ENCODE measurements at regions not wholly inside any gene's neighbourhood (a gene's known extent, or its start where the extent isn't known, plus 50 kb on each side); places are given as distances from the start of the nearest gene placed in this dataset.

DNA sequence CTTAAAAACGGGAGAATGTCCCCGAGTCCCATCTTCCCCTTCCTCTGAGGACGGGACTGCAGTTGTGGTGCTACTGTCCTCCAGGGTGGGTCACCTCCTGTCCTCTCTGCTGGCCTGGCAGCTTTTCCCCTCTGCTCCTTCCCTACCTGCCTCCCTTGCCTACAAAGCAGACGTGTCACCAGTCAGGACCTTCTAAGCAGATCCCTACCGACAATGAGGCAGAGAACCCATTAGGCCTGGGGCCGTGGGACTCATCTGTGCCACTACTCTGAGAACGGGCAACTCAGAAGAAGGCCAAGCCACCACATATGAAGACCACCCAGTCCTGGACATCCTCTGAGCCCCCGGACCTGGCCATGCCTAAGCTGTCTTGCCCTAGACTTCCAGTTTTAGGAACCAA lies 103.0 kb upstream of the TEX51 start:
- DNase-seq, result no peak

DNA sequence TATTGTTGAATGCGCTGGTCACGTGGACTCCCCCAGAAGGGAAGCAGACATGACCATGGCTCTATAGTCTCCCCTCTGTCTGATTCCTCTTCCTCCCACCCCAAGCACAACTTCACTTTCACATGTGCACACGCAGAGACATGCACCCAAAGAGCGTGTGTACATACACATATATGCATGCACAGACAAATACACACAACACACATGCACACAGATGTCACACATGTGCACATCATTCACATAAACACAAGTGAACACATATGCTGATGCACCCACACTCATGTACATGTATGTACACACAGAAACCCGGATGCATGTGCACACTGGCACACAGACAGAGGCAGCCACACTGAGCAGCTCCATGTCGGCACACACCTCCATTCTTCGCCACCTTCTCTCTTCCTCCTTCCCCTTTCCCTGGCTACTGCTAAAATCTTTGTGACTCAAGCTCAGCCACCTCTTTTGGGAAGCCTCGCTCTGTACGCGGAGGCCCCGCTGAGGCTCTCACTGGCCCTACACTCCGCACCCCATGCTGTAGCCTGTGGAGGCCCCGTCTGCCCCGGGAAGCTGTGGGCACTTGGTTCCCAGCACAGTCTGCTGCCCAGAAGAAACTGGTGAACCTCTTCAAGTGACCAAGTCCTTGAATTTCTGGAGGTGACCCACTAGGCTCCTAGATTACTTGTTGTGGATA lies 101.6 kb upstream of the TEX51 start:
- no peak for DNase-seq

DNA sequence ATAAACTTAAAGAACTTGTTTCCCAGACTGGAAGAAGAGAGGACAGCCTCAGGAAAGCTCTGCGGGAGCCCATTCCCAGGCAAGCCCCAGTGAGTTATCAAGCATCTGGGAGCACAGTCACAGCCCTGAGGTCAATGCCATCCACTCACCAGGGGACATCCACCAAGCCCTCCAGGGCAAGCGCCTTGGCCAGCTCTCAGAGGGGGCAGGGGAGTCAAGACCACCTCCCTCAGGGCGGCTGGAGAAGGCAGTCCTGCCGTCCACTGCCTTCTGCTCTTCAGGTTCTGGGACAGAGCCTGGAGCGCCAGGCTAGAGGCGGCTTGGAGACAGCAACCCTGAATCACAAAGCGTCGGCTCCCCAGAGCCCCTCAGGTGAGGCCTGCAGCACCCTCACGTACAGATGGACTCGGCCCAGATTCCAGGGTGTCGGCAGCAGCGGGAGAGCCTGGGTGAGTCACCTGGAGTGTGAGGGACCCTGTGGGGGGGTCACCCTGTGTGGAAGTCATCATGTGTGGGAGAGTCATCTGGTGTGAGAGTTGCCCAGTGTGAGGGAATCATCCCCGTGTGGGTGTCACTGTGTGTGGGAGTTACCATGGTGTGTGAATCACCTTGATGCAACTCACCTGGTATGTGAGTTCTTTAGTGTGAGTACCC lies 100.9 kb upstream of the TEX51 start:
- DNase-seq, result no peak

DNA sequence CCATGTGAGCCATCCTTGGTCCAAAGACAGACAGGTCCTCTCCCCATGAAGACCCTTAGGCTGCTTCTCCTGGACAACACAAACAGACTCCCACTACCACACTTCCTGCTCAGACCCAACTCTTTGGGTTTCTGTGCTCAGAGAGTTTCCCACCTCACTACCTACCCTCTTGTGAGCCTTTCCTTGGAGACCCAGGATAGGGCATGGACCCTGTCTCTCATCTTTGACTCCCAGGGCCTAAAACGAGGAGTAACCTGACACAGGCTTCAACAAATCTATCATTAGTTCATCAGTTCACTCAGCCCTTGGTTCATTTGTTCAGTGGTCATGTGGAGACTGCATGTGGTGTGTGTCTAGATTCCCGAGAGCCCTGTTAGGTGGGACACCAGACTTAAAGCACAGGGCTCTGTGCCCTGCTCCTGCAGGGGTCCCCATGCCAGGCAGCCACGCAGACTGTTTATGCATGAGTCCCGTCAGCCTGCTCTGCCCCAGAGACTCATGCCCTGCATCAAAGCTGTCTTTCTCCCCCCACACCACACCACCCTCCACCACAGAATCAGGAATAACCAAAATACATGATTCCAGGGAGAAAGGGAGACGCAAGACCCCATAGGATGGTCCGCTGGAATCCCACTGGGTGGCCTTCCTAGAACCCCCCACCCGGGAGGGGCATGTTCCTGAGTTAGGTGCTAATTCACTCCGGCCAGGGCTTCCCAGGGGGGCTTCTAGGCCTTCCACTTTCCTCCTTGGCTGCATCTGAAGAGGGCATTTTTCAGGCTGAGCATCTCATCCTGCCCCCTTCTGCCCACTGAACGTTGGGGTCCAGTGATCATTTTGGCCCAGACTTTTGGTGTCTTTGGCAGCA lies 100.2 kb upstream of the TEX51 start:
- no peak for DNase-seq

DNA sequence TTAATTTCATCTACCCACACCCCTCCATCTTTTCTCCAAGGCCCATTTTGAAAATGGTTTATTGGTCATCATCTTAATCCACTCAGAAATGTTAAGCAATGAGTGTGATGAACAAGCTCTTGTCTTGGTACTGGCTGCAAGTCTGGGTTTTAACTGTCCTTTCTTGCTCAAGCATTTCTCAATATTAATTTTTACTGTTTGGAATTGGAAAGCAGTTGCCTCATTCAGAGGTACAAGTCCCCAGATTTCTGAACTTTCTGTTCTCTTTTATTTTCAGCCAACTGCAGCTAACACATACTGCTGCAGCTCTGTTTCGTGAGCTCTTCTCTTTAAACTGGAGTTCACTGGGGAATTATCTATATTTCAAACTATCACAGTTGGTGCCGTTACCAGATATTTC lies 99.4 kb upstream of the TEX51 start:
- DNase-seq, result no peak

DNA sequence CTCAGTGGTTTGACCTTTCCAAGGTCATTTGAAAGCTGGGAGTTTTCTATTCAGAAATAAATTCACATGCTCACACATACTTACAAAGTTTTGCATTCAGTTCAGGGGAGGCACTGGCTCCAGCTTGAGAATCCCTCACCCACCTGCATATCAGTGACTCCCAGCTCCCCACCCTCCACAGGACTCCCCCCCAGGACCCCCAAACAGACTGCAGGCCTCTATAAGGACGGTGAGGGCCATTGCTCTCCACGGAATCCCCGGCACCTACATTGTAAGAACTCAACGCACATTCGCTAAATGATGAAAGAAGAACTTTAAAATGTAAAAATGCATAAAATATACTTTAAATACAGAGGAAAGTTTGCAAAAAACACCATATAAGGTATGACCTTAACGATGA lies 97.2 kb upstream of the TEX51 start:
- DNase-seq, result no peak

DNA sequence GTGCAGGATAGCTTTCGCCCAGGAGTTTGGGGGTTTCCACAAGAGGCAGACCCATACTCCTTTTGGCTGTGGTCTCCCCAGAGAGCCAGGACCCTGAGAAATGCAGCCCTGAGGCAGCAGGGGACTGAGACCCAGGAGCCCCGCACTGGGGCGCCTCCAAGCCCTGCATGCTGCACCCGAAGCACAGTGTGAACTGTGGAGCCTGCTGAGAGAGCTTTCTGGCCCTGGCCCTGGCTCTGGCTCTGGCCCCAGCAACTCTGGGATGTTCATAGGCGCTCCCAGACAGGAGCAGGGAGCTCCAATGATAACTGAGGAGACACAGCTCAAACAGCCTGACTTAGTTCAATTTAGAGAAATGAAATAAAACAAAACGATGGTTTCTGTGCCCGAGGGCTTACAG lies 96.4 kb upstream of the TEX51 start:
- DNase-seq, result no peak

DNA sequence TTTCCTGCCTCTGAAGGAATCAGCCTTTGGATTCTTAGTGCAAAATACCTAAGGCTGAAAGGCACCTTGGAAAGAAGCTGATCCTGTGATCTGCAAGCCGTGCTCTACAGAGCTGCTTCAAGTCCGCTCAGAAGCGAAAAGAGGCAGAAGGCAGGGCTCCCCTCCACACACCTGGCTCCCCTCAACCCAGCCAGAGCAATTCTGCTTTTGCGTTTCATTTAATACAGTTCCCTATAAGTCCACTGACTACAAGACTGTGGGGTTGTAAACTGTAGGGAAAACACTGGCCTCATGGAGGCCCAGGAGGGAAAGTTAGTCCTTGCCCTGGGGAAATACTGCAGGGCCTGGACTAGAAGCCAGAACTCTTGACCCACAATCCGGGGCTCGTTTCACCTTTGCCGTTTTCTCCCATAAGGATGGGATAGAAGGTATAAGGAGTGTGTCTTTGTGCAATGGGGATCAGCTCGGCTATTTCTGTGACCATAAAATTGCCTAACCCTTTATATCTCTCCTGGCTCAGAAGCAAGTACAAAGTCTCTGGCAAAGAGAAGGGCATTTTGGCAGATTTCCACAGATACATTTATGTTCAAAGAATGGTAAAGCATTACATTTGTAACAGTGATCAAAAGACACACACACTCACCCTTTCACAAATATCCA lies 95.8 kb upstream of the TEX51 start:
- DNase-seq, result no peak

DNA sequence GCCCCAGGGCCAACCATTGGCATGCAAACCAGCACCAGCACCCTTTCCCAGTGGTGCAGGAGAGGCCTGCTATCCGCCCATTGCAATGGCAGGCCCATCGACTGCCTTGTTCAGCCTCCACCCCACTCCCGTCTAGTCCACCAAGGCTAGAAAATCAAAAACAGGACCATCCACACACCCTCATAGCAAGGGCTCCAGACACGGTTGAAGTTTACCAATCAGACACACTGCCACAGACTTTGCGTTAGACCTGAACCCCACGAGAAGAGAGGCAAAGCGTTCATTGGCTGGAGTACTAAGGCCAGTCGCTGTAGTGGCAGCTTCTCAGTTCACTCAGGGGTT lies 95.3 kb upstream of the TEX51 start:
- DNase-seq, result no peak

DNA sequence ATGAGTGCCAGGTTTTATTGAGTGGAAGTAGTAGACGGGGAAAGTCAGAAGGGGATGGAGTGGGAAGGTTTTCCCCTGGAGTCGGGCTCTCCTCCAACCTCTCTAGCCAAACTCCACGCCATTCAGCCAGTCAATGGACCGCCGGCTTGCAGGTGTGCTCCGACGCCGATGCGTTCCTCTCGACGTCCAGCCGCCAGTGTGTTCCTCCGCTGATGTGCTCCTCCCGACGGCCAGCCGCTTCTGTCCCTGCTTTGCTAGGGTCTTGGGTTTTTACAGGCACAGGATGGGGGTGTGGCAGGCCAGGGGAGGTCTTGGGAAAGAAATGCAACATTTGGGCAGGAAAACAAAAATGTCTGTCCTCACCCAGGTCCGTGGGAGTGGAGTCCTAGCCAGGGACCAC lies 94.3 kb upstream of the TEX51 start:
- no peak for DNase-seq

DNA sequence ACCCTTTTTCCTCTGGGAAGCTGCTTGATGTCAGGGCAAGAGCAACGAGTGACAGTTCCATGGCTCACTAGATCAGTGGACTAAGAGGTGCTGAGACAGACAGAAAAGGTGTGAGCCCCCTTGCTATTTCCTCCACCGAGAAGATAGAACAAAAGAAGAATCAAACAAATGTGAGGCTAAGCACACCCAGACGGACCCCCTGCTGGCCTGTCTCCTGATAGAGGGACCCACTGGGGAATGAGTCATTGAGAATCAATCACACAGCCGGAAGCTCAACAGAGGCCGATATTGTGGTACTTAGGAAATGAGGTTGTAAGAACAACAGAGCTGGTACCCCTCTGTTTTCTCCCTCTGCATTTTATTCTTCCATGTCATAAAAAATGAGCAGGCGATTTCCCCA lies 89.8 kb upstream of the TEX51 start:
- DNase-seq, result no peak

DNA sequence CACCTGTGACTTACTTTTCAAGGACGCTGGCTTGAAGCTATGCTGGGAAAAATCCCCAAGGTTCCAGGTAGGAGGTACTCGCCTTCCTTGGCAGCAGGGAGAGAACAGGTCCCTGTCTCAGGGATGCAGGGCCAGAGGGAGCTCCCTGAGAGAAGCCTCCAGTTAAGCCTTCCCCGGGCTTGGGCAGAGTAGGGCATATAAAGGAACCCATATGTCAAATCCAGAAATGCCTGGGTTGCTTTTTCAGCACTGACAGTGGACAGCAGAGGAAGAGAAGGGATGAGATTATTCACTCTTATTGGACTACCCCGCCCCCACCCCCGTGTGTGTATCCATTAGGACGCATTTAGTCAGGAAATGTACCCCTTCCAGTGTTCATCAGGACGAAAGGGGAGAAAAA lies 89.3 kb upstream of the TEX51 start:
- DNase-seq, result no peak

DNA sequence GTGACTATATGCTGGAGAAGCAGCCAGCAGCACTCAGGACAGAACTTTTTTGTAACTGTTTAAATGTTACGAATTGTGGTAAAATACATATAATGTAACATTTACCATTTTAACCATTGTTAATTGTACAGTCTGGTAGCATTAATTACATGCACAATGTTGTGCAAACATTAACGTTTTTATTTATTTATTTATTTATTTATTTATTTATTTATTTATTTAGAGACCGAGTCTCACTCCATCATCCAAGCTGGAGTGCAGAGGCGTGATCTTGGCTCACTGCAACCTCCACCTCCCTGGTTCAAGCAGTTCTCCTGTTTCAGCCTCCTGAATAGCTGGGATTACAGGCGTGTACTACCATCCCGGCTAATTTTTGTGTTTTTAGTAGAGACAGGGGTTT lies 88.7 kb upstream of the TEX51 start:
- no peak for DNase-seq

DNA sequence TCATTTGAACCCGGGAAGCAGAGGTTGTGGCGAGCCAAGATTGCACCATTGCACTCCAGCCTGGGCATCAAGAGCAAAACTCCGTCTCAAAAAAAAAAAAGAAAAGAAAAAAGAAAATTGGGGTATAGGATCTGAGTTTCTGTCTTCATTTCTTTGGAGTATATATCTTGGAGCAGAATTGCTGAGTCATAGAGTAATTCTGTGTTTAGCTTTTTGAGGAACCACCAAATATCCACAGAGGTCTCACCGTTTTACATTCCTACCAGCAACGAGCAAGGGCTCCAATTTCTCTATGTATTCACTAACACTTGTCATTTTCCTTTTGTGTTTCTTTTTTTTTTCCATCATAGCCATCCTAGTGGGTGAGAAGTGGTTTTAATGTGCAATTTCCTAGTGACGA lies 87.6 kb upstream of the TEX51 start:
- DNase-seq, result no peak

DNA sequence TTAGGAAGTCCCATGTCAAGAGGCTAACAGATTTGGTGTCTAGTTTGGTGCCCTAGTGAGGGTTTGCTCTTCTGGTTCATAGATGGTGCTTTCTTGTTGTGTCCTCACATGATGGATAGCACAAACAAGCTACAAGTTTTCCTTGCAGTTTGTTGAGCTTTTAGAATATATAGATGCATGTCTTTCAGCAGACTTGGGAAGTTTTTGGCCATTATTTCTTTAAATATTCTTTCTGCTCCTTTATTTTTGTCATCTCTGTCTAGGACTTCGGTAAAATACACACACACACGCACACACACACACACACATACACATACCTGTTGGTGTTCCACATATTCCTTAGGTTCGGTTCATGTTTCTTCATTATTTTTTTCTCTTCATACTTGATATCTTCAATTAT lies 81.5 kb upstream of the TEX51 start:
- no peak for DNase-seq

DNA sequence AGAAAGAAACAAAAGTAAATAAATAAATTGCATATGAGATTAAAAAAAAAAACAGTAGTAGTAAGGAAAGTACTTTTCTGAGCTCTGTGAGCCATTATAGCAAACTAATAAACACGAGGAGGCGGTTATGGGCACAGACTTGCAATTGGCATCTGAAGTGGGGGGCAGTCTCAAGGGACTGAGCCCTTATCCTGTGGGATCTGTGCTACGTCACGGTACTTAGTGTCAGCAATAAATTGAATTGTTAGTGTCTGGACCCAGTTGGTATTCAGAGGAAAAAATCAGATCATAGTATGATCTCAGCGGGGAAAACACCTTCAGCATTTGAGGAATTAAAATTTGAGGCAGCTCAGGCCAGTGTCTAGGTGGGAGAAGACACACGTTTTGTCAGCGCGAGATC lies 76.6 kb upstream of the TEX51 start:
- no peak for DNase-seq

DNA sequence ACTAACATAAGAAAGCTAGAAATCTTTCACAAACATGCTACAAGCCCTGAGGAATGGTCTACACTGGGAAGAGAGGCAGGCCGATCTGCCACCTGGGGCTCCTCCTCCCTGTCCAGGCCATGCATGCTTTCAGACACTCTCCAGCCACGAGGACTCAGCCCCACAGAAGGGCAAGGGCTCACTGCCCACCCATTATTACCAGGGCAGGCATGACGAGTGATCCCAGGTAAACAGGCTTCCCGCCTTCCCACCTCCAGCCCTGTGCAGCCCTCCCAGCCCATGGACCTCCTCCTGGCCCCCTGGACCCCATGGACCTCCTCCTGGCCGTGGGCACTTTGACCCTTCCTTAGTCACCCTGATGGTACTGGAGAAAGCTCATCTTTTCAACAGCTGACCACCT lies 75.8 kb upstream of the TEX51 start:
- no peak for DNase-seq

DNA sequence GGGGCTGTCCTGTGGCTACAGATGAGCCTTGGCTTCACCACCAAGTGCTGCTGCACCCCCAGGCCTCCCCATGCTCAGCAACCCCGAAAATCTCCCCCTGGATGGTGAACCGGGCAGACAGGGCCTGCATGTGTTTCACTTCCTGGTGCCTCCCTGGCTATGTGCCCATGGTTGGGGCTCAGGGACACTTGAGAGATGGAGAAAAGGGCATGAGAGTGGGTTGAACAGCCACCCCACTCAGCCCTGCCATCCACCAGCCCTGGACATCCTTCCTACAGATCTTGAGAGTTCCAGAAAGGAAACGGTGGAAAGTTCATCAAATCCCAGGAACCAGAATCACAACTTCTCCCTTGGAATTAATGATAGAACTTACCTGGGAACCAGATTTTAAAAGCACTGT lies 74.7 kb upstream of the TEX51 start:
- DNase-seq, result no peak

DNA sequence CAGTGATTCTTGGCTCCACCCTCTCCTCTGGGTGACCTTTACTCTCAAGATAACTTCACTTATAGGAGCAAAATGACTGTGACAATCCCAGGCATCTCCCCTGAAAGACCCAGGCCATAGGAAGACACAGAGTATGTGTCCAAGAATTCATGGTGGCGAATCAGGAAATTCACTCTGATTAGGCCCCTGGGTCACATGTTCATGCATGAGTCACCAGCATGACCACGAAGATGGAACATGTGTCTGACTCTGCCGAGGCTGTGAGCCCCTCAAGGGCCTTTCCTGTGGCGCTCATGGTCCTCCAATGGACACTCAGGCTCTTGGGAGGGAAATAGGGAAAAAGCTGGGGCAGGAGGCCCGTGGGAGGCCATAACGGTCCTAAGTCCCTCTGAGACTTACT lies 74.0 kb upstream of the TEX51 start:
- DNase-seq, result no peak

DNA sequence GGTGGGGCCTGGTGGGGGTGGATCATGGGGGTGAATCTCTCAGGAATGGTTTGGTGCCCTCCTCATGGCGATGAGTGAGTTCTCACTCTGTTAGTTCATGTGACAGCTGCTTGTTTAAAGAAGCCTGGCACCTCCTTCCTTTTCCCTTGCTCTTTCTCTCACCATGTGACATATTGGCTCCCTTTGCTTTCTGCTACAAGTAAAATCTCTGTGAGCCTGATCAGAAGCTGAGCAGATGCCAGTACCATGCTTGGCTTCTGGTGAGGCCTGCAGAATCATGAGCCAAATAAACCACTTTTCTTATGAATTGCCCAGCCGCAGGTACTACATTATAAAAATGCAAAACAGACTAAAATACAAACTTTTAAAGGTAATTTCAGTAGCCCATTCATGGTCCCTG lies 73.4 kb upstream of the TEX51 start:
- DNase-seq, result no peak

DNA sequence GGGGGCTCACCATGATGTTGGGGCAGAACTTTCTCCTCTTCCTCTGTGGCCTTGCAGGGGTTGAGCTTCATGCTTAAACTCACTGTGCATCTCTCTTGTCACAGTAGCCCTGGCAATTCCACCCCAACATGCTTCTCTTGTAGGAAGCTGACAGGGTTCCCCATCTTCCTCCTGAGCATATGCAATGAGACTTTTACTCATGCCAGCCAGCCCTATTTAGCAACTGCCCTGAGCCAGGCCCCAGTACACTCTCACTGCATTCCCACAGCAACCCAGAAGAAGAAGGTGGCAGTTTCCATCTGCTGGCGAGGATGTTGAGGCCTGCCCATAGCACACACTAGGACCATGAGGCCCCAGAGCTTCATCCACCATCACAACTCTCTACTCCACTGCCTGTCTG lies 72.2 kb upstream of the TEX51 start:
- DNase-seq, result no peak

DNA sequence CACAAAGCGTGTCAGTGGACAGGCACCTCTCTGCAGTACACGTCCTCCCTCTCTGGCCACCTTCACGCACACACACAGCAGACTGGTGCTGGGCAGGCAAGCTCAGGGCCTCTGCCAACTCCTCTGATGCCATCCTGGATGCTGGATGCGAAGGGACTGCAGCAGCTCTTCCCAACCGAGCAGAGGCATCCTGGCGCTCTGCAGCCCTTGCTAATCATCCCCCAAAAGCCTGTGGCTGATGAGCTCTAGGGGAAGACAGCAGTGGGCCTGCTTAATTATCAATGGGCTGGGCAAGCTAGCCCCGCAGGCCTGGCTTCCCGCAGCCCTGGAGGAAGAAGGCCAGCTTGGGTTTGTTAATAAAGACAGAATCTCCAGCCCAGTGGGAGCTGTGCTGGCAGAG lies 71.3 kb upstream of the TEX51 start:
- no peak for DNase-seq

DNA sequence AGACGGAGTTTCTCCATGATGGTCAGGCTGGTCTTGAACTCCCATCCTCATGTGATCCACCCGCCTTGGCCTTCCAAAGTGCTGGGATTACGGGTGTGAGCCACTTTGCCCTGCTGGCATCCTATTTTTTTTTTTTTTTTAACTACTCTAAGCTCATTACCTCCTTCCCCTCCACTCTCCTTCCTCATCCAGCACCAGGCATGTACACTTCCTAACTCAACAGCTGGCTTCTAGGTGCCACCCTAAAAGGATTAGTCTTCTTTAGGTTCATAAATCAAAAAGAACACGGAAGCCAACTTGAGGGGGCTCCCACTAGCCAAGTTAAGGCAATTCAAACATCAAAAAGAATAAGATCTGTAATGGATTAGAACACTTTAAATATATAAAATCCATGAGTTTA lies 70.6 kb upstream of the TEX51 start:
- DNase-seq, result no peak

DNA sequence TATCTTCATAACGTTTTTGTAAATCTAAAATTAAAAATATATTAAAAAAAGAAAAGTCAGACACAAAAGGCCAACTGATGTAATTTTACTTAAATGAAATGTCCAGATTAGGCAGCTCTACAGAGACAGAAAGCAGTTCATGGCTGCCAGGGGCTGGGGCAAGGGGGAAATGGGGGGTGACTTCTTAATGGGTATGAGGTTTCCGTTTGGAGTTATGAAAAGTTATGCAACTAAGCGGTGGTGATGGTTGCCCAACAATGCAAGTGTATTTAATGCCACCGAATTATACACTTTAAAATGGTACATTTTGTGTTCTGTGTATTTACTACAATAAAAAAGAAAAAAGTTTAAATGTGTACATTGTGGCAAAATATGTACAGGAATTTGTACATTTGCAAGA lies 70.2 kb upstream of the TEX51 start:
- DNase-seq, result no peak
